AG04450 (cell line): ENCODE measurements at regions not wholly inside any gene's neighbourhood (a gene's known extent, or its start where the extent isn't known, plus 50 kb on each side); places are given as distances from the start of the nearest gene placed in this dataset.

ENCODE experiments used
- CTCF ChIA-PET: fragments of 300-600, 350-600 bp; formaldehyde crosslinking; extraction: SDS; loops from one replicate; lab custom pipeline; 2022; ENCODE audit warnings: antibody characterized with exemption, inconsistent platforms; lab: Charles Lee
- POLR2A ChIA-PET: fragments of 350-600 bp; formaldehyde crosslinking; extraction: SDS; loops from one replicate; lab custom pipeline; 2021; ENCODE audit warnings: antibody characterized with exemption, inconsistent platforms; lab: Yijun Ruan, JAX
- DNase-seq: peaks from one replicate; pipeline ENCODE4 v3.0.0-alpha.2; 2011; ENCODE audit warnings: low read depth, low spot score
- H3K27ac ChIP-seq: one replicate; pipeline ENCODE4 v1.5.1; 2012; ENCODE audit warnings: low read depth, low read length, control low read depth
- H3K27me3 ChIP-seq: one replicate; pipeline ENCODE4 v1.6.0; 2012; ENCODE audit warnings: low read length; ENCODE audit not compliant: control insufficient read depth, insufficient read depth
- H3K4me3 ChIP-seq: 2 replicates; pipeline ENCODE4 v1.5.1; 2011; ENCODE audit warnings: mild to moderate bottlenecking, low read depth, low read length, control low read depth
- H3K9me3 ChIP-seq: 2 replicates; pipeline ENCODE4 v1.5.1; 2012; ENCODE audit warnings: low read length; ENCODE audit not compliant: control insufficient read depth, insufficient read depth
- TF ChIP-seq, protein P1 (sequence below): IDR thresholded peaks from 2 replicates; pipeline ENCODE4 v1.5.1; 2011; ENCODE audit warnings: low read depth, low read length, control low read depth, inconsistent platforms

DNA sequence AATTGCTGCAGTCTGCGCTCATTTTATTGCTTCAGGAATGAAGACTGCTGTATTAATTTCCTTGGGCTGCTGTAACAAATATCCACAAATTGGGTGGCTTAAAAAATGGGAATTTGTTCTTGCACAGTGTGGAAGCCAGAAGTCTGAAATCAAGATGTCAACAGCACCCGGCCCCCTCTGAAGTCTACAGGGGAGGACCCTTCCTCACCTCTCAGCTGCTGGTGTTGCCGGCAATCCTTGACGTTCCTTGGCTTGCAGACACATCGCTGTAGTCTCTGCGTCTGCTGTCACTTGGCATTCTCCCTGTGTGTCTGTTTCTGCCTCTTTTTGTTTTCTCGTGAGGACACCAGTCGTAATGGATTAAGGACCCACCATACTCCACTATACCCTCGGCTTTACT, 166.2 kb downstream of the PTPN20 start:
- Histone ChIP-seq H3K9me3 (no peaks in the 10 kb centered on the region), H3K27me3 (peaks cover 2% of the 10 kb centered on the region), H3K27ac (no peak overlapping the region), H3K4me3 (no peak overlapping the region)
- CTCF ChIA-PET = no interaction called here
- TF ChIP-seq, protein P1, sequence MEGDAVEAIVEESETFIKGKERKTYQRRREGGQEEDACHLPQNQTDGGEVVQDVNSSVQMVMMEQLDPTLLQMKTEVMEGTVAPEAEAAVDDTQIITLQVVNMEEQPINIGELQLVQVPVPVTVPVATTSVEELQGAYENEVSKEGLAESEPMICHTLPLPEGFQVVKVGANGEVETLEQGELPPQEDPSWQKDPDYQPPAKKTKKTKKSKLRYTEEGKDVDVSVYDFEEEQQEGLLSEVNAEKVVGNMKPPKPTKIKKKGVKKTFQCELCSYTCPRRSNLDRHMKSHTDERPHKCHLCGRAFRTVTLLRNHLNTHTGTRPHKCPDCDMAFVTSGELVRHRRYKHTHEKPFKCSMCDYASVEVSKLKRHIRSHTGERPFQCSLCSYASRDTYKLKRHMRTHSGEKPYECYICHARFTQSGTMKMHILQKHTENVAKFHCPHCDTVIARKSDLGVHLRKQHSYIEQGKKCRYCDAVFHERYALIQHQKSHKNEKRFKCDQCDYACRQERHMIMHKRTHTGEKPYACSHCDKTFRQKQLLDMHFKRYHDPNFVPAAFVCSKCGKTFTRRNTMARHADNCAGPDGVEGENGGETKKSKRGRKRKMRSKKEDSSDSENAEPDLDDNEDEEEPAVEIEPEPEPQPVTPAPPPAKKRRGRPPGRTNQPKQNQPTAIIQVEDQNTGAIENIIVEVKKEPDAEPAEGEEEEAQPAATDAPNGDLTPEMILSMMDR = no peak
- no peak for DNase-seq
- POLR2A ChIA-PET = no interaction called here

DNA sequence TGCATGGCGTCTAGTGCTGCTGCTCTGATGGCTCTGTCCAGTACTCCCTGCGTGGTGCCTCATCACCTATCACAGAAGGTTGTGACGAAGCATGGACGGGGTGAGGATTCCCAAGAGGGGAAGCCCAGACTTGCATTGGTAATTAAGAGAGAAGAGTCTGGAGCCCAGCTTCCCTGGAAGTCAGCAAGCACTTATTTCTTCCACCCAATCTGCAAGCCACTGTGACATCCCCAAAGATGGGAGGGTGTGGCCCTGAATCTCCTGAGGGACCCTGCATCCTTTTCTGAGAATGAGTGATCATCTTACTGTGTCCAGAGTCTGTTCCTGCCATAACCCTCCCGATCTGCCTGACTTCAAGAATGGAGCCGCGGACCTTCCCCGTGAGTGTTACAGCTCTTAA, 166.7 kb downstream of the PTPN20 start:
- Histone ChIP-seq H3K27me3 (peaks cover 2% of the 10 kb centered on the region), H3K9me3 (no peaks in the 10 kb centered on the region), H3K4me3 (no peak overlapping the region), H3K27ac (no peak overlapping the region)
- ChIA-PET CTCF (no interaction called here), POLR2A (no interaction called here)
- no peak for DNase-seq
- TF ChIP-seq, protein P1 = no peak

DNA sequence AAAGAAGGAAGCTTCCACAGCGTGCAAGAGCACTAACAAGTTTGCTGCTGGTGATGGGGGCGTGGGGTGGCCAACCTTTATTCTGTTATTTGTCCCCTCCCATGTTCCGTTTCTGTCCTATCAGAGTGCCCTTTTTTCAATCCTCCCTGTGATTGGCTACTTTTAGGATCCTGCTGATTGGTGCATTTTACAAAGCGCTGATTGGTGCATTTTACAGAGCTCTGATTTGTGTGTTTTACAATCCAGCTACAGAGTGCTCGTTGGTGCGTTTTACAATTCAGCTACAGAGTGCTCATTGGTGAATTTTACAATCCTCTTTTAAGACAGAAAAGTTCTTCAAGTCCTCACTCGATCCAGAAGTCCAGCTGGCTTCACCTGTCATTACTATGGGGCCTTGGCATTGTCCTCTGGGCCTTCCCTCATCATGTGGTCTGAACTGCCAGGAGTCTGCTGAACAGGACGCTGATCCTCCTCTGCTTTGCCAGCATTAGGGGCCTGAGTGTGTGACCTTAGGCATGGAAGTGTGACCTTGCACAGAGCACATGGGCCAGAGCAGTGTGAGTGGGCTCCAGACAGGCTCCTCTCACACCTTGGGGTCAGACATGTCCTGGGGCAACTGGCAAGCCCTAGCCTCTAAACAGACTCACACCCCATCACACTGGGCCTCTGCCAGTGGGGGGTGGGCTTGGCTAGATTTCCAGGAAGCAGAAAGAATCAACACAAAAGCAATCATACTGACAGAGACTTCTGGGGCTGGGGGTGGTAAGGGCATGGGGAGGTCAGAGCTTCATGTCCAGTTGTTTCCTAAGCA, 167.4 kb downstream of the PTPN20 start:
- POLR2A ChIA-PET = no interaction called here
- no peak overlapping the region for H3K27ac ChIP-seq
- no peak overlapping the region for H3K4me3 ChIP-seq
- H3K9me3 ChIP-seq = no peaks in the 10 kb centered on the region
- TF ChIP-seq, protein P1 = no peak
- peaks cover 2% of the 10 kb centered on the region for H3K27me3 ChIP-seq
- CTCF ChIA-PET = interaction anchor here (1.0 kb wide), 1 partner anchor 29 kb away, joined by 3 read pairs; no protein-coding TSS in a partner anchor
- DNase-seq = no peak

DNA sequence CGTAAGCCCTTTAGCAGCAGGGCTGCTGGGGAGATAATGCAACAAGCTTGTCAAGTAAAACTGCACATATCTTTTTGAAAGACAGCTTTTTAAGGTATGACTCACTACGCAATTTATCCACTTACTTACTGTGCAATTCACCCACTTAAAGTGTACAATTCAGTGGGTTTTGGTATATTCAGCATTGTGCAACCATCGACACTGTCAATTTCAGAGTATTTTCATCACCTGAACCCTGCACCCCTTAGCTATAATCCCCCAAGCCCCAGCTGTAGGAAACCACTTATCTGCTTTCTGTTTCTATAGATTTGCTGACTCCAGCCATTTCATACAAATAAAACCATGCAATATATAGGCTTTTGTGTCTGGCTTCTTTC, 168.0 kb downstream of the PTPN20 start:
- no peak for DNase-seq
- POLR2A ChIA-PET = no interaction called here
- no peak overlapping the region for H3K4me3 ChIP-seq
- TF ChIP-seq, protein P1 = no peak
- CTCF ChIA-PET = interaction anchor here (1.0 kb wide), 1 partner anchor 30 kb away, joined by 3 read pairs; no protein-coding TSS in a partner anchor
- H3K27me3 ChIP-seq = no peaks in the 10 kb centered on the region
- H3K27ac ChIP-seq = no peak overlapping the region
- no peaks in the 10 kb centered on the region for H3K9me3 ChIP-seq

DNA sequence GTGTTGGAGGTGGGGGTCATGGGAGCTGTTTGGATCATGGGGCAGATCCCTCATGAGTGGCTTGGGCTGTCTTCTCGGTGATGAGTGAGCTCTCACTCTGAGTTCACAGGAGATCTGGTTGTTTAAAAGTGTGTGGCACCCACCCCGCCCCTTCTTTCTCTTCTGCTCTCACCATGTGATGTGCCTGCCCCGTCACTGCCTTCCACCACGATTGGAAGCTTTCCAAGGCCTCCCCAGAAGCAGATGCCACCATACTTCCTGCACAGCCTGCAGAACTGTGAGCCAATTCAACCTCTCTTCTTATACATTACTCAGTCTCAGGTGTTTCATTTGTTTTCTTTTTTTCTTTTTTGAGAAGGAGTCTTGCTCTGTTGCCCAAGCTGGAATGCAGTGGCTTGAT, 170.0 kb downstream of the PTPN20 start:
- Histone ChIP-seq H3K4me3 (no peak overlapping the region), H3K27ac (no peak overlapping the region), H3K9me3 (no peaks in the 10 kb centered on the region), H3K27me3 (no peaks in the 10 kb centered on the region)
- CTCF ChIA-PET = interaction anchor here (1.4 kb wide), 1 partner anchor 33 kb away, joined by 3 read pairs; no protein-coding TSS in a partner anchor
- no peak for DNase-seq
- POLR2A ChIA-PET = no interaction called here
- TF ChIP-seq, protein P1 = no peak
